GM18861 (cell line): ENCODE measurements at regions not wholly inside any gene's neighbourhood (a gene's known extent, or its start where the extent isn't known, plus 50 kb on each side); places are given as distances from the start of the nearest gene placed in this dataset.

ENCODE experiments used
- ATAC-seq: cut with Tn5 transposase; IDR thresholded peaks from one replicate; pipeline ENCODE4 v1.9.1; 2021; ENCODE audit not compliant: unreplicated experiment

DNA sequence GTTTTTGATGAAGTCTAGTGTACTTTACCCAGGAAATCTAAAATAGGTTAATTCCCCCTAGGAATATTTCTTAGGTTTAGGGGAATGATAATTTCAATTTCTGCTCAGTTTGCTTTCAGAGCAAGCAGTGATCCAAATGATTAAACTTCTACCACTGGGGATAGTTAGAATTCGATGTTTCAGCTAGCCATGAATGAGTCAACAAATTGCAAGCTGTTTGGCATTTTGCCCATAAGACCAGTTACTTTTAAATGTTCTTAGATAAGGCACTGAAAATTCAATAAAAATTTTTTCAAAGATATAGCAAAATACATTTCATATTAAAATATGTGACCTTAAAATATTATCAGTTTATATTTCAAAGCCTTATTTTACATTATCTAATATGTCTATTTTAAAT is 993.6 kb downstream of the ARAP2 start:
- ATAC-seq = no peak

DNA sequence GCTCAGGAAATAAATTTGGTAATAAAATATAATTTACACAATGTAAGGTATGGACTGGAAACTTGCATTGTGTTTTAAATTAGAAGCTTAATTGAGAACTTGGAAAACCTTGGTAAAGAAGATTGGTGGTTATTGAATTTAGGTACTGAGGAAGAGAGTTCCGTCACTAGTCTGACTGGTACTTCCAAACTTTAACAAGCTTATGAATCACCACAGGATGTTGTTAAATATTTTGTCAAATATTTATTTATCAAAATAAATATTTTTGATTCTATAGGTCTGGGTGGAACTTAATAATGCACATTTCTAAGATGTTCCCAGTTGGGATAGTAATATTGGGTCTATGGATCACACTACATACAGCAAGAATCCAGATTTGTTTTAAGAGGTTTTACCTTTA is 992.2 kb downstream of the ARAP2 start:
- ATAC-seq = no peak

DNA sequence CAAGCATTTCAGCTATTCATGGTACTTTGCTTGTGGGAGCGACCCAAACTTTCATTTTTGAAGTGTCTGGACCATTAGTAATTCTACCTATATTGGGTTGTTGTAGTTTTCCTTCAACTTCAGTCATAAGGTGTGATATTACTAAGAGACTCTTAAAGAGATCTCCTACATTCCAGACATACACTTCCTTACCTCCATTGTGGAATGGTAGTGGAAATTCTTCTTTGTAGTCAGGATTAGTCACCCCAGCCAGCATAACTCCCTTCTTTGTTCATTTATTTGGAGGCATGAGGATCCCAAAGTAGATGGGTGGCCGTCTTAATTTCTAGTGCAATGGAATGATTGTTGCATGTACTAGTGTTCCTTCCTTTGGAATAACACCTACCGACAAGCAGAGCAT is 991.4 kb downstream of the ARAP2 start:
- no peak for ATAC-seq

DNA sequence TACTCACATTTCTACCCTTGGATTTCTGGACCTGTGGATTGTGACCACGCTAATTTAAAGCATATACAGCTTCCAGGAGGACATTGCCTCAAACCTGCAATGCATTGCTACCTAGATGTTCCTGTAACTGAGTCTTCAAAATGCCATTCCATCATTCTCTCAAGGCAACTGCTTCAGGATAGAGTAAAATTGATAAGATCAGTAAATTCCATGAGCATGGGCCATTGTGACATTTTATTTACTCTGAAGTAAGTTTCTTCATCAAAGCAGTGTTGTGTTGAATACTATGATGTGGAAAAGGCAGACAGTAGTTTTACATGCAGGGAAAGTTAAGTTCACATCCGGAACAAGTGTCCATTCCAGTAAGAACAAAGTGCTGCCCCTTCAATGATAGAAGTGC is 991.0 kb downstream of the ARAP2 start:
- no peak for ATAC-seq

DNA sequence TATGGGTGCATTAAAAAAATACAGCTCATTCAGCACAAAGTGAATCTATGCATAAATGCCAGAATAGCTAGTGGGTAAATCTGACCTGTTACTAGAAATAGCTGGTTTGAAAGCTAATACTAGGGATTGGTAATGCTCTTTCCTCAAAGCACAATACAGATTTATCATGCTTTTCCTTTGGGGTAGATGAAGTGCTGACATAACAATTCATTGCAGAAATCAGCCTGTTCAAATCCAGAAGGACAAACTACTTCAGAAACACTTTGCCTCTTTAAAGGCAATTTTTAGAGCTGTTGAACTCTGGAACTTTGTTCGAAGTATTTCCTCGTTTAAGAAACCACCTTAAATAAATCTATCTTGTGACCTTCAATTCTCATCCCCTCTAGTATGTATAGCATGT is 957.9 kb downstream of the ARAP2 start:
- no peak for ATAC-seq

DNA sequence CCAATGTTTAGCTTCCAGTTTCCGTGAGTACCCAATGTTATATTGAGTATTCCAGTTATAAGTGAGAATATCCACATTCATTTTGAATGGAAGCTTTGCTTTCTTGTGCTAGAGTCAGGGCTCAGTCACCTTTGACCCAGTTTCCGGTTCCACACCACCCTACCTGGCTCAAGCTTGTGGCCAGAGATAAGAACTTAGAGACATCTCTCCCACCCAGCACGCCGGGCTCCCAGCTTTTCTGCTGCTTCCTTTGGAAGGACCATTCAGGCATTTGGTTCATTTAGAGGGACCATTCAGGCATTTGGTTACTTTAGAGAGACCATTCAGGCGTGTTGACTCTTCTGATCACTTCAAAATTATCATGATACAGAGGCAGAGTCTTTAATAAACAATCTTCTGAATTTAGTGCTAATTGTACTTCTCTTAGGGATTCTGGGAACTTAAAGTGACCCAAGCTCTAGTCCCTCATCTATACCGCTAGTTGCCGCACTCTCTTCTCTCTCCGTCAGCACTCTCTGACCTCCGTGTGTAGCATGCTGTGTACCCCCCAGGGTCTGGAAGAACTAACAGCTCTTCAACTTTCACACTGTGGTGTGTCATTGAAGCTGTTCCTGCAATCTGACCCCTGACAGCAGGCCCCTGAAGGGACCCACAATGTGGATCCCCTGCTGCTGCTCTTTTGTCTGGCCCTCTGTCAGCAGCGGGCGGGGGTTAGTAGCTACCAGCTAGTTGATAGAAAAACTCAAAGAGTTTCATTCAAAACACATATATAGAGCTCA is 943.1 kb downstream of the ARAP2 start:
- no peak for ATAC-seq

DNA sequence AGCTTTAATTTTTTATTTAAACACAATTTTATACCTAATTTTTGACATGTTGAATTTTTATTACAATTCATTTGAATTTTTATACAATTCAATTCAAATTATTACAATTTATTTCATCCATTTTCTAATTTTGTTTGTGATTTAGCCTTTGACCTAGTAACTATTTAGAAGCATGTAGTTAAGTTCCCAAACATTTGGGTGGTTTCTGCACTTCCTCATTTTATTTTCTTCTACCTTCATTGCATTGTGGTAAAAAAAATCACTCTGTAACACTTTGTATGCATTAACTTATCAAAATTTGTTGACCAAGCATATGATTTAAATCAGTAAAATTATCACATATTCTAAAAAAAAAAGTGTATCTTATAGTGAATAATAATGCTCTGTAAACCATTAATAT is 928.9 kb downstream of the ARAP2 start:
- ATAC-seq = no peak

DNA sequence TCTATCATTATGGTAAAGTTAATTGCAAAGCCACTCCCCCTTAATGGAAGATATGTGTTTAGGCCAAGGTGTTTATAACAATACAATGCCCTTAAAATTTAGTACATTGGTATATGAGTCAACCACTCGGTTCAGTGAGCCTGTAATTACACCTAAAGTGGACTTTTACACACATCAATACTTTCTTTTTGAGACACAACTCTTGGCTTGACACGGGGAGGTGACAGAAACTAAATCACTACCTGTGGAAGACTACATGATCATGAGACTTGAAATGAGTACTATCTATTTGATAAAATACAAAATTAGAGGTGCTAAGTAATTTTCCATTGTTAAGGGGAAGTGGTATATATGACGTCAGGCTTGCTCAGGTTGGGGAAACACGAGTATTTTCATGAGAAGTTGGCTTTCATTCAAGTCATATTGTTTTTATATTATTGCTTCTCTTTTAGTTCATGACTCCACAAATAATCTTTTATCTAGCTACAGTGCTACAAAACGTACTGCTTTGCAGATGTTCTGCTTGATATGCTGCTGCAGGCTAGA is 918.3 kb downstream of the ARAP2 start:
- no peak for ATAC-seq

DNA sequence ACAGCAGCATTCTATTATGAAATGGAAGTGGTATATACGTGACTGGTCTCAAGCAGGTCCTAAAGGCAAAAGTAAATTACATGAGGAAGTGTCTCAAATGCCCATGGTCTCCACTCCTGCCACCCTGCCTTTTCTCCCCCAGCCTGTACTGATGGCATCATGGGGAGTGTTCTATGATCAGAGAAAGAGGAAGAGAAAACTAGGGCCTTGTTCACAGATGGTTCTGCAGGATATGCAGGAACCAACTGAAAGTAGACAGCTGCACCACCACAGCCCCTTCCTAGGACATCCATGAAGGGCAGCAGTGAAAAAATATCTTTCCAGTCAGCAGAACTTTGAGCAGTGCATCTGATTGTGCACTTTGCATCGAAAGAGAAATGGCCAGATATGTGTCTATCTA is 901.5 kb downstream of the ARAP2 start:
- no peak for ATAC-seq

DNA sequence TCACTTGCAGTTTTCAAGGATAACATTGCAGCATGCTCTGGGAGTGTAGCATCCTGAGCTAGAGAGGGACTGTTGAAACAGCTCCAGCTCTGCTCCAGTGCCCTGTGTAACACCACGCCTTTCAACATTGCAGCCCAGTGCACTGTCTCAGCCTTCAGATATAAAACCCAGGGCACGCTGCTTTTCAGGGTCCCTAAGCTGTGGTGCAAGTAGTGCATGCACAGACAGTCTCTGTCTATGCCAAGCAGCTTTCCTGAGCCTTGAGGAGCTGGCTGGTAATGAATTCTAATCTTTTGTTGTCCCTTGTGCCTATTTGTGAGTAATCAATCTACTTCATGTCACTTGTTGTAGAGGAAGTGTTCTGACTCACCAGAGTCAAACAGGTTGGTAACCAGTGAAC is 897.0 kb downstream of the ARAP2 start:
- no peak for ATAC-seq

DNA sequence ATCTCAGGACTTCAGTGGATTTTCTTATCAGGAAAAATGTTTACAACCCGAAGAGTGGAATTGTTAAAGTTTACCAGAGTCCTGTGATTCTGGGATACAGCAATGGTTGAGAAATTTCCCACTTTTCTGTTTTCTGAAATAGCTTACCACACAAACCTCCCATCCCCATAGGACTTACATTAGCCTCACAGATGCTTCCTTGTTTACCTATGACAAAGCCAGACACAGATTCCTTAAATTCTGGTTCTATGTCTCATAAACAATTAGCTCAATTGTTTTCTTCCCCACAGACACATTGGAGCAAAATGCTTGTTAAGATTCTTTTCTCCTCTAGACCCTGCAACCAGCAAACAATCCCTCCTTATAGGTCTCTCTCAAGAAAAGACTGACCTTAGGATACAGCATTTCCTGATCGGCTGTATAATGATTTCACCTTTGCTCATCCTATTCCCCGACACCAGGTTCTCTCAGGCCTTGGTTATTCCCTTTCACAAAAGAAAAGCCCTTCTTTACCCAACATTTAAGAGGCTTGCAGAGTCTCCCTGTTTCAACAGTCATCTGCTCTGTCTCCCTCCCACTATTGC is 886.2 kb downstream of the ARAP2 start:
- ATAC-seq = no peak

DNA sequence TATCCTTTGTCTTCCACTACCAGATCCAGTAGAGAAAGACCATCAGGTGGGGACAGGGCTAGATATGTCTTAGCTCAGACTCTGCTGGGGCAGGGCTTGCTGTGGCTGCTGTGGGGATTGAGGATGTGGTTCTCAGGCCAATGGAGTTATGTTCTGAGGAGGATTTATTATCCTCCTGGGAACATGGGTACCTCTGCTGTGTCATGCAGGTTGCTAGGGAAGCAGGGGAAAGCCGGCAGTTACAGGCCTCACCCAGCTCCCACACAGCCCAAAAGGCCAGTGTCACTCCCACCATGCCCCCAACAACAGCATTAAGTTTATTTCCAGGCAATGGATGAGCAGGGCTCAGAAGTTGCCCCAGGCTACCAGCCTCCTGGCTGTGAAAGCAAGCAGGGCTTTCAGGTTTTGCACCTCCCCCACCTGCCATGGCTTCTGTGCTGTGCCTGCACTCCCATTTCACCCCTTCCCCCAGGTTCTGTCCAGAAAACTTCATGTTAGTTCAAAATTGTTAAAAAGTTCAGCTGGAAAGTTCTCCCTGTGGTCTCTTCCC is 879.9 kb downstream of the ARAP2 start:
- no peak for ATAC-seq

DNA sequence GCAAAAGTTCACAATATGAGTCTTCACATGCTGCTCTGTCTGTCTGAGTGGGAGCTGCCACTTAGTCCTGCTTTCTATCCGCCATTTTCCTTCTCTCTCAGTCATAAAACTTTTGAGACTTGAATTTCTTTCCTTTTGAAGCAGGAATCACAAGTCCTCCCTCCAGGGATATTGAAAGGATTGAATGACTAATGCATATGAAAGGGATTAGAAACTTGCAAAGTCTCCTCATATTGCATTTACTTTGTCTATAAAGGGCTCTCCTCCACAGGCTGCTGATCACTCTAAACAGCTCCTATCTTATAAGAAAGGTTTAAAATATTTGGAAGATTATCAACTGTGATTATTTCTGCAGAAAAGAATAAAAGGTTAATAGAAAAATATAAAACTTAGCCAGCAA is 879.1 kb downstream of the ARAP2 start:
- no peak for ATAC-seq

DNA sequence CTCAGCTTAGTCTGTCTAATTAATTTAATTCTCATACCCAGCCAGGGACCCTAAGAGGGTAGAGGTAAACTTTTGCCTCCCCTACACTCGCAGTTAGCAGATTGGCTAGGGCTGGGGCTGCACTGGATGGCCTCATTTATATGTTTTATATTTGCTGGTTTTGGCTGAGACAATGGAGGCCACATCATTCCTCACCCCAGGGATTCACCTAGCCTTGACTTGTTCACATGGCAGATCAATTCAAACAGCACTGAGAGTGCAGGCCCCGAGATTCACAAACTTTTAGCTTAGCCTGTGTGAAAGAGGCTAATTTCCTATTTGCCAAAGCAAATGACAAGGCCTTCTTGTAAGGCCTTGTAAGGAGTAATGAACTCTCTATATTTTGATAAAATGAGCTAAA is 844.4 kb downstream of the ARAP2 start:
- no peak for ATAC-seq

DNA sequence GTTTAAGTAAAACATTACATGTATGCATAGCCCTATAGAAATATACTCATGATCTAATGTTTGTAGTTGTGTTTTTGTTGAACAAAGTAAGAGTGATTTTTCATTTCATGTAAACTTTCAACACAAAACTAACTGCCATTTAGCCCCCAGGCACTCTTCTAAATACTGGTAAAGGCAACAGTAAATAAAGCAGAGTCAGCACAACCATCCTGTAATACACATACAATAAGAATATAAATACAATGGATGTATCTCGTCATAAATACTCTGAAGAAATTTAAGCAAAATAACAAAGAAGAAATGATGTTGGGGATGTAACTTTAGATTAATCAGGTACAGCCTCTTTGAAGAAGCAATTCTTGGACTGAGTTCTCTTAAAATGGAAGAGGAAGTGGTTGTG is 821.2 kb downstream of the ARAP2 start:
- ATAC-seq = no peak

DNA sequence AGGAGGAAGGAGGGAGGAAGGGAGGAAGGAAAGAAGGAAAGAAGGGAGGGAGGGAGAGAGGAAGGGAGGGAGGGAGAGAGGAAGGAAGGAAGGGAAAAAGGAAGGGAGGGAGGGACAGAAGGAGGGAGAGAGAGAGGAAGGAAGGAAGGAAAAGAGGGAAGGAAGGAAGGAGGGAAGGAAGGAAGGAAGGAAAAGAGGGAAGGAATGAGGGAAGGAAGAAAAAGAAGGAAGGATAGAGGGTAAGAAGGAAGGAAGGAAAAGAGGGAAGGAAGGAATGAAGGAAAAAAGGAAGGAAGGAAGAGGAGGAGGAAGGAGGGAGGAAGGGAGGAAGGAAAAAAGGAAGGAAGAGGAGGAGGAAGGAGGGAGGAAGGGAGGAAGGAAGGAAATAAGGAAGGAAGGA is 796.8 kb downstream of the ARAP2 start:
- ATAC-seq = no peak

DNA sequence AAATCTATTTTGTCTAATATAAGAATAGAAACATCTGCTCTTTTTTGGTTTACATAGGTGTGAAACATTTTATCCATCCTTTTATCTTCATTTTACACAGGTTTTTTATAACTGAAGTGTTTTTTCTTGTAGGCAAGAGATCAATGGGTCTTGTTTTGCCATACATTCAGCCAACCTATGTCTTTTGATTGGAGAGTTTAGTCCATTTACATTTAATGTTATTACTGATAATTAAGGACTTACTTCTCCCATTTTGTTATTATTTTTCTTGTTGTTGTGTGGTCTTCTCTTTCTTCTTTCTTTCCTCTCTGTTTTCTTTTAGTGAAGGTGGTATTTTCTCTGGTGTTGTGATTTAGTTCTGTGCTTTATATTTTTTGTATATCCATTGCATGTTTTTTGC is 785.3 kb downstream of the ARAP2 start:
- no peak for ATAC-seq

DNA sequence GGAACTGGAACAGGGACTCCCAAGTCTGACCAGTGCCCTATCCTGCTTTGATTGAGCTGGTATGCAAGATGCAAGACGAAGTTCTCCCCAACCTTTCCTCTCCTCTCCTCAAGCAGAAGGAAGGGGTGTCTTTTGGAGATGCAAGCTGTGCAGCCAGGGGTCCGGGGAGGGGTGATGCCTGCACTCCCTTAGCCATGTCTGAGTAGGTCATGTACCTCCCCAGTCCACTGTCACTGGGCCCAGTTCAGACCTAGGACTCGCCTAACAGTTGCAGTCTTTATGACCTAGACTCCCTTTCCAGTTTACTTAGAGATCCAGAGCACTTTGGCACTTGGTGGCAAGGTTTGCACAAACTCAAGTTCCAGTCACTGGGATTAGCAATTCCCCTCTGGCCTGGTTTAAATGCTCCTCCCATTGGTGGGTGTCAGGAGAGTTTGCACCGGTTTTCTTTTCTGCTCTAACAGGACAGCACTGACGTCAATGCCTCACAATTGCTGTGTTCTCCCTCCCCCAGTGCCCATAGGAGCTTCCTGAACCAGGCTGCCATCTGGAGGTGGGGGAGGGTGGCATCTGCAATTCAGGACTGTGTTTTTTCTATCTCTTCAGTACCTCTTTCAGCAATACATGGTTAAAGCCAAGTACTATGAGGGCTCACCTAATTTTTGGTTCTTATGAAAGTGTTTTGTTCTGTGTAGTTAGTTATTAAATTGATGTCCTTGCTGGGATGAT is 782.2 kb downstream of the ARAP2 start:
- ATAC-seq = no peak

DNA sequence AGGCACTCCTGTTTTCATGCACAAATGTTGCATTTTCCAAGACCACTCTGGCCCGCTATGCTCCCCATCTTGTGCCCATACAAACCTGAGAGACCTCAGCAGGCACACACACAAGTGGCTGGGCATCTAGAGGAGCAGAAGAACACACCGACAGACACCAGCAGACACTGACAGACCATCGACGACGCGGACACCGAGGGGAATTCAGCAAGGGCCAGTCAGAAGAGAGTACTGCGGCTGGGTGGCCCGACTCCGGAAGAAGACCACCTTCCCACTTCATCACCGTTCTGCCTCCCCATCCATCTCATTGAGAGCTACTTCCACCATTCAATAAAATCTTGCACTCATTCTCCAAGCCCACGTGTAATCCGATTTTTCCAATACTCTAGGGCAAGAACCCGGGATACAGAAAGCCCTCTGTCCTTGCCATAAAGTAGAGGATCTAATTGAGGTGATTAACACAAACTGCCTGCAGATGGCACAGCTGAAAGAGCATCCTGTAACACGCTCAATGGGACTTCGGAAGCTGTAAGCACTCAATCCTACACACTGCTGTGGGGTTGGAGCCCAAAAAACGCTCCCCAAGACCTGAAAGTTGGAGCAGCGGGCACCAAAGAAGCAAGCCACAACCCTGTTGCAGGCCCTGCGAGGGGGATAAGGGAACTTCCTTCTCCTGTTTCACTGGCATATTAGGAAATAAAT is 780.9 kb downstream of the ARAP2 start:
- ATAC-seq = no peak

DNA sequence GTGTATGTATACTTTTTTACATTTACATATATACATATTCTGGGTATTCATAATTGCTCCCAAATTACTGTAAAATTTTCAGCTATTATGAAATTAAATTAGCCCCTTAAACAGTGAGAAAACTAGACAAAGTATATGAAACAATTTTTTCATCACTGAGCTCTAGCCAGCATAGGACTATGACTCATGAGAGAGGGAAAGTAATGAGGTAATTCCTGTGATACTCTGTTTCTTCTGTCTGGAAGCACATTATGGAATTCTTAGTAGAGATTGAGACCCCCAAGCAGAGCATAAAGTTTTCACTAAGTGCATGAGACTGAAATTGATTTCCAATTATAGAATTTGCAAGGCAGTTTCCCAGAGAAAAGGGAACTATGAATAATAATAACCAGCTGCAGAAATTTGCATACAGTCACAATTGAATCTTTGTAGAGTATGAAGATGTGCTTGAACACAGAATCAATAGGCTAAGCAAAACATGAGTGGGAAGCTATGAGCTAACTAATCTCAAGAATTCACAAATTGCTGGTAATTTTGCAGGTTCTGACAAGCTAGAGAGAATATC is 779.3 kb downstream of the ARAP2 start:
- ATAC-seq = no peak

DNA sequence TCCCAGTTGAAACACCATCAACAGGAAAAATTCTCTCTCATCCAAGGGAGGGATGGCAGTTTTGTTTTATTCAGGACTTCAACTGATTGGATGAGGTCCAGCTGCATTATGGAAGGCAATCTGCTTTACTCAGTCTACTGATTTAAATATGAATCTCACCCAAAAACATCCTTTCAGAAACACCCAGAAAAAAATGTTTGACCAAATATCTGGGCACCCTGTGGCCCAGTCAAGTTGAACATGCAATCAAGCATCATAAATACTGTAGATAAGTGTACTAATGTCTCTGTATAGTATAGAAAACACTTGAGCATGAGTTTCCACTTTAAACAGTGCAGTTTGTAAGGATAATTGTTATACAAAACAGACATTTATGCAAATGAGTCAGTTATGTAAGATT is 753.2 kb downstream of the ARAP2 start:
- ATAC-seq = no peak
